Hematopoietic multipotent progenitor cell treated with erythropoietin and hydrocortisone succinate and interleukin-3 and kit ligand, for 8 days (in vitro differentiated cells): ENCODE measurements at regions not wholly inside any gene's neighbourhood (a gene's known extent, or its start where the extent isn't known, plus 50 kb on each side); places are given as distances from the start of the nearest gene placed in this dataset.

Experiments used
- DNase-seq: peaks from one replicate; pipeline ENCODE4 v3.0.0-alpha.2; 2015

GRCh38 chr6:108779536-108780275 lies 68.5 kb upstream of the ARMC2 start:
- DNase-seq, result no peak

- no peak for DNase-seq
Measured at GRCh38 chr6:108780784-108781183, 67.4 kb upstream of the ARMC2 start.

- no peak for DNase-seq
Measured at GRCh38 chr6:108781419-108782100, 66.7 kb upstream of the ARMC2 start.

GRCh38 chr6:108782179-108783041 lies 65.8 kb upstream of the ARMC2 start:
- peak; percentile 86 for DNase-seq

GRCh38 chr6:108785653-108786052 lies 62.6 kb upstream of the ARMC2 start:
- DNase-seq, result no peak

GRCh38 chr6:108788416-108788815 lies 59.8 kb upstream of the ARMC2 start:
- DNase-seq, result no peak

- DNase-seq, result no peak
Measured at GRCh38 chr6:108789475-108789874, 58.7 kb upstream of the ARMC2 start.

- no peak for DNase-seq
Measured at GRCh38 chr6:108791700-108792099, 56.5 kb upstream of the ARMC2 start.

- no peak for DNase-seq
Measured at GRCh38 chr6:108793516-108794251, 54.5 kb upstream of the ARMC2 start.

GRCh38 chr6:108795122-108795521 lies 53.1 kb upstream of the ARMC2 start:
- DNase-seq, result no peak

GRCh38 chr6:108795814-108796213 lies 52.4 kb upstream of the ARMC2 start:
- DNase-seq, result no peak

- no peak for DNase-seq
Measured at GRCh38 chr6:108796875-108797274, 51.3 kb upstream of the ARMC2 start.

- no peak for DNase-seq
Measured at GRCh38 chr6:108797951-108798669, 50.1 kb upstream of the ARMC2 start.
